Inflammatory macrophage treated with lipopolysaccharide for 1 hour (primary cell): ENCODE measurements at regions not wholly inside any gene's neighbourhood (a gene's known extent, or its start where the extent isn't known, plus 50 kb on each side); places are given as distances from the start of the nearest gene placed in this dataset.
A peak's percentile ranks its signal among the peaks of the same experiment; 100 is the strongest.

Experiments
- DNase-seq, 2 donors: peaks; one replicate each; pipeline ENCODE4 v3.0.0-alpha.2; 2020 to 2022

DNA sequence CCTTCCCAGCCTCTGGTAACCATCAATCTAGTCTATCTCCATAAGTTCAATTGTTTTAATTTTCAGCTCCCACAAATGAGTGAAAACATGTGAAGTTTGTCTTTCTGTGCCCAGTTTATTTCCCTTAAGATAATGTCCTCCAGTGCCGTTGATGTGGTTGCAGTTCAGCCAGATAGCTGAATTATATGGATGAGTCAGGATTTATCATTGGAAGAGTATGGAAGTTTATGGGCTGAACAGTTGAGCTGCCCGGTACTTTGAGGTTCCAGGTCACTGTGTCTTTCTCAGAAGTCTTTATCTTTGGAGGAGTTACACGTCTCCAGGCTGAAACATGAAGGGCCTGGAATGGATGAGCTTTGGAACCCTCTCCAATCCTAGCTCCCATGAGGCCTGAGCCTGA, 120.1 kb downstream of the ASCL4 start:
- no peak for DNase-seq

DNA sequence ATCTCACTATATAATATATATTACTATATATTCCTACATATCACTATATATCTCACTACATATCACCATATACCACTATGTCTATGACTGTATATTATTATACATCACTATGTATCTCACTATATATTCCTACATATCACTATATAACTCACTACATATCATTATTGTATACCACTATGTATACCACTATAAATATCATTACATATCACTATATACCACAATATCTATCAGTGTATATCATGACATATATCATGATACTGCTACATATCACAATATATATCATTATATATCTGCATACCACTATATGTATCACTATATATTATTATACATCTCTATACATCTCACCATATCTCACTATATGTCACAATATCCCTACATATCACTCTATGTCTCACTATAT, 121.5 kb downstream of the ASCL4 start:
- no peak for DNase-seq

DNA sequence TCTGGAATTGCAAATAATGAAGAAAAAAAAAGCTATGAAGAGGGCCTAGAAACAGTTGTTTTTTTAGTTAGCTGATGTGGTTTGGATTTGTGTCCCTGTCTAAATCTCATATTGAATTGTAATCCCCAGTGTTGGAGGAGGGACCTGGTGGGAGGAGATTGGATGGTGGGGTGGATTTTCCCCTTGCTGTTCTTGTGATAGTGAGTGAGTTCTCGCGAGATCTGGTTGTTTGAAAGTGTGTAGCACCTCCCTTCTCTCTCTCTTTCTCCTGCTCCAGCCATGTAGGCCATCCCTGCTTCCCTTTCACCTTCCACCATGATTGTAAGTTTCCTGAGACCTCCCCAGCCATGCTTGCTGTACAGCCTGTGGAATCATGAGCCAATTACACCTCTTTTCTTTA, 126.1 kb downstream of the ASCL4 start:
- DNase-seq: no peak

DNA sequence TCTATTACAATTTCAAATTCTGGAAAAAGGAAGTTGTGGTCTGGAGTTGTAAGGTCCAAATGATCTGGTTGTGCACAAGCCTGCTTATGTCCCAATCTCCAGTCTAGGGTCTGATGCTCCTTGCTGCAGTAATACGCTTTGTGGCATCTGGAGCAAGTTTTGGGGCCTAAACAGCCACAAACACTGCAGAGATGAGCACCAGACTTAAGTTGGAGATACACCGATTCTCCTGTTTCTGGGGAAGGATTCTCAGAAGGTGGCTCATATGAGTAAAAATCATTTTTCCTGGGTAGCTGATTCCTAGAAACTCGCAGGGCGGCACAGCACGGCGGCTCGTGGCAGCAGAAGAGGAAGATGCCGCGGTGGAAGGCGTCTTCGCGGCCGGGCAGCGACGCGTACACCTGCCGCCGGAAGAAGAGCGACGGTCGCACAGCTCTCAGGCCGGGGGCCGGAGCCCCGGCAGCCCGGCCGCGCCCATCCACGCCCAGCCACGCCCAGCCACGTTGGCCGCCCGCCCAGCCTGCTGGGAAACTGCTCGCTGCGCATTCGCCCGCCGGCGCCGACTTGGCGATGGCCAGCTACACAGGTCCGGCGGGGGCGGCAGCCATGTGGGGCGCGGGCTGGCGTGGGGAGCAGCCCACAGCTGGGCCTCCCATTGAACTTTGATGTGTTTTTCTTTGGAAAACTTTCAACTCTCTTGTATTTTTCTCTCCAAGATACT, 129.0 kb downstream of the ASCL4 start:
- DNase-seq: peak; percentile 53 to 55

DNA sequence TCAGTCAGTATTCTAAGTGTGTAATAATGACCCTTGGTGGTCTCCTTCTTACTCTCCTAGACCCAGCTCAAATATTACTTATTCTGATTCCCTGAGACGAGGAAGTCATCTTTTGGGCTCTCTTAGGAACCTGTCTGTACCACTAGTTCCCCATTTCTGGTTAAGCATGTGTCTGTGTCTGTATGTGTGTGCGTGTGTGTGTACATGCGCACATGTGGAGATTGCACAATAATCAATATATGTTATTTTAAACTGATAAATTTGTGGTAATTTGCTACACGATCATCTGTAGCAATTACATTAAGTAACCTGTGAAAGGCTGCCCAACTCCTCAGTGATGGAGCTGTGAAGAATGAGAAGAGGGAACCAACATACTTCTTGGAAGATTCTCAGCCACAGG, 132.2 kb downstream of the ASCL4 start:
- DNase-seq: peak in 1 of 2 donors; percentile 4

DNA sequence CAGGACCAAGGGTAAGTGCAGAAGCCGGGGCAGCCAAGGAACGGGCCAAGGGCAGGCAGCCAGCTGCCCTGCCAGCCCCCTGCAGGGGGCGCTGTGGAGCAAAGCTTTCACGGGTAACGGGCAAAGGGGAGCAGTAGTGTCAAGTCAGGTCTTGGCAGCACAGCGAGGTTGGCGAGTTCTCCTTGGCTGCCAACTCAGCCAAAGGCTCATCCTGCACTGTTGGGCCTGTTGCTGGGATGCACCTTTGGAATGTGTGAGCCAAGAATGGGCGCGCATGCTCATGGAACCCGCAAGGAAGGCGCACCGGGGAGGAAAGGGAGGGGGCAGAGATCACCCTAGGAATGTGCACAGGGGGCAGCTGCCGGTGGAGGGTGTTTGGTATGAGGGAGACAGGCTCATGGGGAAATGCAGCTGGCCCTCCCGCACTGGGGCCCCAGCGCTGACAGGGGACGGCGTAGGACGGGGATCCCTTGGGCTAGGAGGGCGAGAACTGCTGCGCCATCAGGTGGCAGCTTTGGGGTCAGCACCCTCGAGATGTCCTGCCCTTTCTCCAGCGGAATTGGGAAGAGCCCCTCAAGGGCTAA, 138.0 kb downstream of the ASCL4 start:
- peak; percentile 24 to 78 for DNase-seq

DNA sequence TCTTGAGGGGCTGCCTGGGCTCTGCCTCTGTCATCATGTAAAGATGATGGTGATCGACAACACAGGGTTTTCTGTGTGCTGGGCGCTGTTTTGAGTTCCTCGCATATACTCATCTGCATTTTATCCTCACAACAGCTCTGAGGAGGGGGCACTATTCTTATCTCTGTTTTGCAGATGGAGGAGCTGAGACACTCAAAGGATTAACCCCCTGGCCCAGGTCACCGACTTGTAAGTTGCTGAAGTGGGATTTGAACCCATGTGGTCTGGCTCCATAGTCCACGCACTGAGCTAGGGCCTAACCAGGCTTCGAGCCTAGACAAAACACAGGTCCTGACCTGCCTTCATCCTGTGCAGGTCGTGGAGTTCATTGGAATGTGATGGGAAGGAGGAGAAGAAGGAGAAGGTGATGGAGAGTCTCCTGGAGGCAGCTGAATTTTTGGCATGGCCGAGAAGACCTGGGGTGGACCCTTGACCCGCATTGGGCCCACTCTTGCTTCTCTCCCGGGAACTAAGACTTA, 140.0 kb downstream of the ASCL4 start:
- no peak for DNase-seq

DNA sequence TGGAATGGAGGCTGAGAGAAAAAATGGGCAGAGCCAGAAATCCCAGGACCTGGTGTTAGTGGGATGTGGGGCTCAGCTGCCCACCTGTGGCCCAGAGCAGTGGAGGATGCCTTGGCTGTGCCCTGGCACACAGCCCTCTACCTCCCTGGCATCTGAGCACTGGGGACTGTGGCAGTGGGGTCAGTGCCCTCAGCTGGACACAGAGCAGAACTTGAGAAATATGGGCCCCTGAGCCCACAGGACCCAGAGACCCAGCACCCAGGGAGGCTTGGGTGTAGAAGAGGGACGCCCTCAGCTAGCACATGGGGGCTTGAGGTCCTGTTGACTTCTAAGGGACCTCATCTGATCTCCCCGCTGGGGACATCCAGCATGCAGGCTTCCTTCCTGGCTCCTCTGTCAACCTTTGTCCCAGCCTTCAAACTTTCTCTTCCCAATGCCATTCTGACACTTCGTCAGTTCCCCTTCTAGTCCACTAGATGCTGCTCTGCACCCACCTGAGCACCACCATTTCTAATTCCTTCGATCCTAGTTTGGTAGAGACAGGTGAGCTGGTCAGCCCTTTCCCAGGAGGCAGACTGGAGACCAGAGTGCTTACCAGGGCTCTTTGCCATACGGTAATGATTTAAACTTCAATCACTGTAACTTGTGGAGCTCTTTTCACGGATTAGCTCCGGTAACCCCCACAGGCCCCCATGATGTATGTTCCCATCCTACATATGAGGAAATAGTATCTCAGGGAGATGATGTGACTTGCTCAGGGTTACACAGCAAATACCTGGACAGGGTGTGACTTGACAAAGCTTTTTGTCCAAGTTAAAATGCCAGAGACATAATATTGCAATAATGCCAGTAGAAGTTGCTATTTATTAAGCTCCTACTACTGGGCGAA, 143.7 kb downstream of the ASCL4 start:
- DNase-seq: no peak

DNA sequence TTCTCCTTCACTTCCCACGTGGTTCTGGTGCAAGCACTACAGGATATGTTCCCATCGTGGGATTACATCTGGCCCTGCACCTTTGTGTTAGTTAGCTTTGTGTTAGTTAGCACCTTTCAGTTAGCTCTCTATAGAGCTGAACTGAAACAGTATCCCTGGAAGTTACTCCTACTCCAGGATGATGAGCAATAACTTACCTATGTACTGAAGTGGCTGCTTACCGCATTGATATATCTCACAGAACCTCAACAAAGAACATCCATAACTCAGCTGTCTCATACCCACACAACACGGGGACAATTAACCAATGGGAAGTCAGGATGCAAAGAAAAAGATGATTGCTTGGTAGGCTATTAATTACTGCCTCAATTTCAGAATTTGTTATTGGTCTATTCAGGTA, 146.6 kb downstream of the ASCL4 start:
- DNase-seq: no peak

DNA sequence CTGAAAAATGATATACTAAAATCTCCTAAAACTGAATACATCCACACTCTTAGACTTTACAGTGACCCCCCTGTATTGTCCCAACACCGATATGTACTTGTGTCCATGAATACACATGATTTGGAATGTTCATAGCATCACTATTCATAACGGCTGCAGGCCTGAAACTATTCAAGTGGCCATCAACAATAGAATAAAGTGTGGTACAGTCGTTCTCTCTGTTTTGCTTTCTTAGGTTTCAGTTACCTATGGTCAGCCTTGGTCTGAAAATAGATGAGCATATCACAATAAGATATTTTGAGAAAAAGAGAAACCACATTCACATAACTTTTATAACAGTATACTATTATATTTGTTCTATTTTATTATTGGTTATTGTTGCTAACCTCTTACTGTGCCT, 150.6 kb downstream of the ASCL4 start:
- no peak for DNase-seq

DNA sequence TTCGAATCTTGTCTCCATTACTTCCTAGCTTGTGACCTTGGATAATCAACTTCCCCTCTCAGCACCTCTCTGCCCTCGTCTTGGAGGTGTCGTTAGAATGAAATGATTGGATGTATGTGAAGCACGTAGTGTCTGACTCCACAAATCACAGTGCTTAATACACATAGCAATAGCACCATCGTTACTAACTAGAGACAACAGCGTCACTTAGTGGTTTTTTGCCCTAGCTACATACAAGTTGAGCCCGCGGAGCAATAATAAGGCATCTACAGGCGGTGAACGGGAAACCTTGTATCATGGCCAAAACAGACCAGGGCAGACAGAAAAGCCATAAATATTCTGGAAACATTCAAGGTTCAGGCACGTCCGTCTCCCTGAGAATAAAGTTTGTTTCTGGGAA, 154.9 kb downstream of the ASCL4 start:
- DNase-seq: peak in 1 of 2 donors; percentile 11

DNA sequence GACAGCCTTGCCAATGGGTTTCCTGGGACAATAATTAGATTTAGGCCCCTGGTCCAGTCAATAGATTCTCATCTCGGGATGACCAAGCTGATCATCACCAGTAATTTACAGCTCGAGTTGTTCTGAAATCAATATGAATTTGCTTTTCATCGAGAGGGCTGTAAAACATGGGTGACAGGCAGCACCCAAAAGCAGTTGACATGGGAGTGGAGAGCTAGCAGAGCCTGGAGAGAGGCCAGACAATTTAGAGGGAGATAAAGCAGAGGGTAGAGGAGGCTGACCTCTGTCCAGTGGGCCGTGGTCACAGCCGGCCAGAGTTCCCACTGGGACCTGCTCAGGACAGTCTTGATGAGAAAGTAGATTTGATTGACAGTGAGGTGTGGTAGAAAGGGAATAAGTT, 157.3 kb downstream of the ASCL4 start:
- DNase-seq: no peak

DNA sequence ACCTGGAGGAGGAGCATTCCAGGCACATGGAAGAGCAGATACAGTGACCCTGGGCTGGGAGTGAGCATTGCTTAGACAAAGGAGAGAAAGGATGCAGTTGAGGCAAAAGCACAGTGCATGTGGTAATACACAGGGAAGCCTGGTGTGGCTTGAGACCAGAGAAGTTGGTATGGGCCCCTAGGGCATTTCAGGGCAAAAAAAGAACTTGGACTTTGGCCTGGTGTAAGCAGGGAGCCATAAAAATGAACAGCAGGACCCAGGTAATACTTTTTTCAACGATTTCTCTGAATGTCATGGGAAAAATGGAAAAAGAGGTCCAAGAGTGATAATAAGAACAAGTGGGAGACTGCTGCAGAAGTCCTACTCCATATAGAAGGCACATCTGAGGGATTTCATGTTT, 163.9 kb downstream of the ASCL4 start:
- no peak for DNase-seq

DNA sequence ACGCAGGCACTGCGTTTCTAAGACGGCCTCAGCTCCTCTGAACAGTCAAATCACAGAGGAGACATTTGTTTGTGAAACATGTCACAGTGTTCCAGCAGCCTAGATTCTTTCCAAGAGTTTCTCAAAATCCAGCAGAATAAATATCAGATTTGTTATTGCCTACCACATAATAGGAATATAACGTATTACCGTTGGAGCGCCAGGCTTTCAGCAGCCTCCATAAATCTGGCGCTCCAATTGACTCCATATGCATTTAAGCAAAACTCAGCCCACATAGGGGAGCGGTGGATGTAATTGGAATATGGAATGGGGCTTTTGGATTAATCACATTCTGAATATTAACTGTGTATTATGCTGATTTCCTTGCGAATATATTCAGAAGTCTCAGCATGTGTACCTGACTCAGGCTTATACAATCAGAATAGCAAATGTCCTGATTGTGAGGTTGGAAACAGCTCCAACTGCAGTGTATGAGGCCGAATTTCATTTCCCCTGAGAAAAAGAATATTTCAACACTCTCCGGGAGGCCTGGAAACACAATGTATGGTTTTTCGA, 174.0 kb downstream of the ASCL4 start:
- DNase-seq: no peak

DNA sequence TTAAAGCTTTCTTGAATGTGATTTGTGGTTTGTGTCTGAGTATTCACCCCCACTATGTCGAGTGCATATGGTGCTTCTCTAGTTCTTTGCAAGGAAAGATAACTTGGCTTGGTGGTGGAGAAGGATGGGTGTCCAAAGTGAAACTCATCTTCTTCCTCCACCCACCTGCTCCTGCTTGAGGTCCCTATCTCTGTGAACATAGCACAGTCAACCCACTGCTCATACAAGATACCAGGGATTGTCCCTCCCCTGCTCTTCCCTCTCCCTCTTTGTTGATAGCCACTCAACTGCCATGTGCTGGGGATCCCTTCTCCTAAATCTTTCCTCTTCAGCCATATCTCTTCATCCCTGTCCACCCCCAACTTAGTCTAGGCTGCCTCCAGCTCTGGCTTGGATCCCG, 176.5 kb downstream of the ASCL4 start:
- no peak for DNase-seq

DNA sequence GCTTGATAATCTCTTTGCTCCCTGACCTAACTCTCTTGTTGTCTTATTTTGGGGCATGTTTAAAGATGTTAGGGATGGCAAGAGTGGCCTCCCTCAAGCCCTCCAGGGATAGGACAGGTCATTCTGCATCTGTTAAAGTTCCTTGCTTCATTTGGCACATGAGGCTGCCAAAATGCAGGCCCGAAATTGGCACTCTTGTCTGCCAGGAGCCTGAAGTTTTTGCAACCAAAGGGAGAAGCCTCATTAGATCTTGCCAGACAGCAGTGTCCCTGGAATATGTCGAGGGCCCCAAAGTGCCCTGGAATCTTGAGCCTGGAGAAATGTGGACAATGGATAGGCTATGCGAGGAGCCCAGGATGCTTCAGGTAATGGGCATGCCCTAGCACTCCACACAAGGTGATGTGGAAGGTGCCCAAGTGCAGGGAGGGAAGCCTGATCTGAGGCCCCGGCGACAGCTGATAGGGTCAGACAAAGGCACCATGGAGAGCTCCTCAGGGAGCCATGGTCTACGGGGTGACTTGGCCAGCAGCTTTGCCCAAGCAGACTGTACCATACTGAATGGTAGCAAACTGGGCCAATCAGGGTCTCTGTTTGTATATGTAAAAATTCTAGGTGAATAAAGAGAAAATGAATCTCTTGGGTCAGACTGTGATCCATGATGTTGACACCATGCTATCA, 173.0 kb upstream of the WSCD2 start:
- DNase-seq: no peak

DNA sequence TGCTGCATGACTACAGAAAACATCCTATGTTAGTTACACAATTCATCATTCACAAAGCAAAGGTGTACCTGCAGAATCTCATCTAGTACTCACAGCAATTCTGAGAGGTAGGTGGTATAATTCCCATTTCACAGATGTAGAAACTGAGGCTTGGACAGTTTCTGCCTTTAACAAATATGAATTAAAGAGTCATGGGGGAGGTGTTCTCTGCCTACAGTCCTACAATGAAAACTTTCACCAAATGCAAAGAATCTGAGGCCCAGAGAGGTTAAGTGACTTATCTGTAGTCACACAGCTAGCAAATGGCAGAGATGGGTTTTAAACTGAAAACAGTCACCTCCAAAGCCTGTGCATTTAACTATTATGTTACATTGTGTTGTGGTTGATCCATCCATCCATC, 171.6 kb upstream of the WSCD2 start:
- no peak for DNase-seq

DNA sequence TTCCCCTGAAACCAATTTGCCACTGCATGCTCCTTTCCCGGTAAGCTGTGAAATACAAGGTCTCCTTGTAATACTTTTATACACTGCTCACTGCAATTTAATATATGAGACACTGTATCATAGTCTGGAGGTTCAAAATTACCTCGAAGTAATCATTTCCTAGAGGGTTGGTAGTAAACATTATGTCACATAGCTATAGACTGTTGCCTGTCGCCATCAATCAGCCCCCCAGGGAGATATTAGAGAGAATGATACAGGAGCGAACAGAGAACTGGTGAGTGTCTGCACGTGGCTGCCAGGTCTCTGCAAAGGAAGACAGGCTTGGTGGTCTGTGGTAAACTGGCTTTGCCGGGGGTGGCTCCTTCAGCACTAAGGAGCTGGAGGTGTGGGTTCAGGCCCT, 165.5 kb upstream of the WSCD2 start:
- no peak for DNase-seq

DNA sequence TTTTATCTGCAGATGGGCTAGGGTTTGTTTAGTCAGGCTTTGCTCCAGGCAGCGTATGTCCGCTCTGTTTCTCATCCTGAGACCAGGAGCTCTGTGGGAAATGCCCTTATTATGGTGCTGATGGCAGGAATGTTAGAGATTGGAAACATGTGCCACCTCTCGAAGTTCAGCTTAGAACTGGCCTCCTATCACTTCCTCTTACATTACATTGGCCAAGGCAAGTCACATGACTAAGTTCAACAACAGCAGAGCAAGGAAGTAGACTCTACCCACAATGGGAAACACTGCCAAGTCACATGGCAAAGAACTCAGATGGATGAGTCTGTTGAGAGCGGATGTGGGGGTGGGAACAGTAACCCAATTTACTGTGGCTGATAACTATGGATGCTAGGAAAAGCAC, 161.9 kb upstream of the WSCD2 start:
- no peak for DNase-seq

DNA sequence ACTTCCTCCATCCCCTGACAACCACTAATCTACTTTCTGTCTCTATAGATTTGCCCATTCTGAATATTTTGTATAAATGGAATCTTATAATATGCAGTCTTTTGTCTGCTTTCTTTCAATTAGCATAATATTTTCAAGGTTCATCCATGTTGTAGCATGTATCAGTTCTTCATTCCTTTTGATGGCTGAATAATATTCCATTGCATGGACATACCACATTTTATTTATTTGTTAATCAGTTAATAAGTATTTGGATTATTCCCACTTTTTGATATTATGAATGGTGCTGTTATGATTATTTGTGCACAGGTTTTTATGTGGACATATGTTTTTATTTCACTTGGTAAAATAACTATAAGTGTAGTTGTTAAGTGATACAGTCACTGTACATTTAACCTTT, 155.1 kb upstream of the WSCD2 start:
- no peak for DNase-seq

DNA sequence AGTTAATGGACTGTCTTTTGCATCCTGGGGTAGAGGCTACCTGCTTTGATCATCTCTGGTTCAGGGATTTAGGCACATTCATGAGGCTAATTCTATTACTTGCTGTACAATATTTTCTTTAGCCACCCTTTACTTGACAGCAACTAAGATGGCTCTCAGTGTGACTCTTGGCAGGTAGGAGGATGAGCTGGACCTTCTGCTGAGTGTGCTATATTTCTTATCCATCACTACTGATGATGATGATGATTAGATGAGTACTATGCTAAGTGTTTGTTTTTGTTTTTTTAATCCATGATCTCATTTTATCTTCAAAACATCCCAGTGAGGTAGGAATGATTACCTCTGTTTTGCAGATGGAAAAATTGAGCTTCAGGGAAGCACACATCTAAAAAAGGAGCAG, 152.8 kb upstream of the WSCD2 start:
- no peak for DNase-seq

DNA sequence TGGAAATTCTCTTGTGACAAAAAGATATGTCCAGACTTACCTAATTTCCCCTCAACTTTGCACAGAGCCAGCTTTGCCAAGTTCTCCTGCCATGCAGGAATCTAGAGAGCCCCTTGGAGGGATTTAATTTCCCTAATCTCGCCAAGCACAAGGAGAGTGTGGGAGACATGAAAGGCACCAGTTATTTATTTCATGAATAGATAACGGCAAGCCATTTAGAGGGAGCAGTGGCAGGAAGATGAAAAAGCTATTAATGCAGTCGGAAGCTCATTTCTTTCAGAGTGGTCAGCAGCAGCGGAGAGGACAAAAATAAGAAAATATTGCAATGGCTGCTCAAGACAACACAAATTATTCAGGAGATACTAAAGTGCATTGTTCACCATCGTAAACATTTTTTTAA, 150.9 kb upstream of the WSCD2 start:
- DNase-seq: no peak

DNA sequence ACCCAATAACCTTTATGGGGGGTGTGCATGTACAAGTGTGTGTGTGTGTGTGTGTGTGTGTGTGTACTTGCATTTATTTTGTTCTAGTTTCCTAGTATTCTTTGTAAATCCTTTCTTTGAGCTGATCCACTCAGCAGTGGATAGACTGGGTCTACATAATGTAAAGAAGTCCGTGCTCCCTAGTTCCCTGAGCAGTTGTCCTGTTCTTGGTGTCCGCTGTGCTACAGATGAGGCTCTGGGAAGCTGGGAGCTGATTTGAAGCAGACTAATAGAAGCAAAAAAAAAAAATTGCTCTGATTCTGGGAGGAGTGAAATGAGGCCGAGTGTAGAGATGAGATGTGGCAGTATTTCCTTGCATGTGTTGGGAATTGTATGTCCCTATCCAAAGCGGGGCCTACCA, 150.4 kb upstream of the WSCD2 start:
- DNase-seq: no peak
